A673 (cell line): ENCODE measurements at regions not wholly inside any gene's neighbourhood (a gene's known extent, or its start where the extent isn't known, plus 50 kb on each side); places are given as distances from the start of the nearest gene placed in this dataset.

Experiments used
- BruUV-seq: library from RNA; stranded (reverse); fragments of 400-500 nt; replicated peaks from 2 replicates; lab custom pipeline; 2021; lab: Mats Ljungman, UMichigan
- CTCF ChIA-PET: fragments of 300-600 bp; sonication (Branson Sonifier 250); formaldehyde crosslinking; loops from one replicate; lab custom pipeline; 2022; ENCODE audit warnings: antibody characterized with exemption; lab: Charles Lee
- POLR2A ChIA-PET: fragments of 300-600 bp; sonication (Branson Sonifier 250); formaldehyde crosslinking; loops from one replicate; lab custom pipeline; 2022; ENCODE audit warnings: antibody characterized with exemption; ENCODE audit not compliant: low non-redundant PET; lab: Charles Lee
- DNase-seq: peaks from one replicate; pipeline ENCODE4 v3.0.0-alpha.2; 2015; ENCODE audit warnings: low spot score
- H3K27ac ChIP-seq: fragments of 200-600 bp; sonication (generic); 2 replicates; pipeline ENCODE4 v1.5.1; 2016; ENCODE audit warnings: mixed run types, low read depth, mild to moderate bottlenecking, mixed read lengths, antibody characterized with exemption, low read length; ENCODE audit not compliant: poor library complexity, severe bottlenecking
- H3K27me3 ChIP-seq: fragments of 200-600 bp; sonication (generic); replicated peaks from 2 replicates; pipeline ENCODE4 v1.6.1; 2017; ENCODE audit warnings: mixed run types, low read depth, mild to moderate bottlenecking, mixed read lengths, antibody characterized with exemption, low read length; ENCODE audit not compliant: insufficient read depth, poor library complexity
- H3K36me3 ChIP-seq: fragments of 200-600 bp; sonication (generic); 2 replicates; pipeline ENCODE4 v1.6.1; 2016; ENCODE audit warnings: mixed run types, mild to moderate bottlenecking, mixed read lengths, antibody characterized with exemption, low read length; ENCODE audit not compliant: insufficient read depth, poor library complexity, severe bottlenecking
- H3K4me1 ChIP-seq: fragments of 200-600 bp; sonication (generic); 2 replicates; pipeline ENCODE4 v1.6.1; 2017; ENCODE audit warnings: mixed run types, mild to moderate bottlenecking, mixed read lengths, antibody characterized with exemption, low read length; ENCODE audit not compliant: insufficient read depth, poor library complexity, severe bottlenecking
- H3K4me3 ChIP-seq: fragments of 200-600 bp; sonication (generic); 2 replicates; pipeline ENCODE4 v1.5.1; 2016; ENCODE audit warnings: low read depth, mixed run types, mild to moderate bottlenecking, mixed read lengths, low read length; ENCODE audit not compliant: poor library complexity, severe bottlenecking
- H3K9me3 ChIP-seq: fragments of 200-600 bp; sonication (generic); 2 replicates; pipeline ENCODE4 v1.6.1; 2016; ENCODE audit warnings: mixed run types, low read depth, mild to moderate bottlenecking, mixed read lengths, antibody characterized with exemption, low read length; ENCODE audit not compliant: poor library complexity, severe bottlenecking
- EZH2 ChIP-seq: fragments of 200-600 bp; sonication (generic); IDR thresholded peaks from 2 replicates; pipeline ENCODE4 v1.6.1; 2017; ENCODE audit warnings: borderline replicate concordance, low read depth, mild to moderate bottlenecking, mixed read lengths, antibody characterized with exemption, low read length; ENCODE audit not compliant: poor library complexity, severe bottlenecking
- intact Hi-C: fragments of 100-400 bp; cut with micrococcal nuclease; formaldehyde crosslinking; loops from one replicate; pipeline ENCODE4 v1.10.0; 2022; ENCODE audit not compliant: unreplicated experiment
- TF ChIP-seq, protein P1 (sequence below): fragments of 300-800, 200-600 bp; sonication (generic); conservative IDR thresholded peaks from 2 replicates; pipeline ENCODE4 v1.5.1; 2017; ENCODE audit warnings: low read depth, mild to moderate bottlenecking, antibody characterized with exemption, low read length, moderate library complexity, mixed read lengths

- no peak for DNase-seq
- no peak overlapping the region for H3K4me3 ChIP-seq
- H3K9me3 ChIP-seq: no peaks in the 10 kb centered on the region
- H3K27me3 ChIP-seq: peaks cover 100% of the 10 kb centered on the region
- no peak for TF ChIP-seq EZH2
- TF ChIP-seq, protein P1, sequence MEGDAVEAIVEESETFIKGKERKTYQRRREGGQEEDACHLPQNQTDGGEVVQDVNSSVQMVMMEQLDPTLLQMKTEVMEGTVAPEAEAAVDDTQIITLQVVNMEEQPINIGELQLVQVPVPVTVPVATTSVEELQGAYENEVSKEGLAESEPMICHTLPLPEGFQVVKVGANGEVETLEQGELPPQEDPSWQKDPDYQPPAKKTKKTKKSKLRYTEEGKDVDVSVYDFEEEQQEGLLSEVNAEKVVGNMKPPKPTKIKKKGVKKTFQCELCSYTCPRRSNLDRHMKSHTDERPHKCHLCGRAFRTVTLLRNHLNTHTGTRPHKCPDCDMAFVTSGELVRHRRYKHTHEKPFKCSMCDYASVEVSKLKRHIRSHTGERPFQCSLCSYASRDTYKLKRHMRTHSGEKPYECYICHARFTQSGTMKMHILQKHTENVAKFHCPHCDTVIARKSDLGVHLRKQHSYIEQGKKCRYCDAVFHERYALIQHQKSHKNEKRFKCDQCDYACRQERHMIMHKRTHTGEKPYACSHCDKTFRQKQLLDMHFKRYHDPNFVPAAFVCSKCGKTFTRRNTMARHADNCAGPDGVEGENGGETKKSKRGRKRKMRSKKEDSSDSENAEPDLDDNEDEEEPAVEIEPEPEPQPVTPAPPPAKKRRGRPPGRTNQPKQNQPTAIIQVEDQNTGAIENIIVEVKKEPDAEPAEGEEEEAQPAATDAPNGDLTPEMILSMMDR: no peak
- no TSS peak for BruUV-seq
- H3K27ac ChIP-seq: no peak overlapping the region
- CTCF ChIA-PET: no interaction called here
- POLR2A ChIA-PET: no interaction called here
- H3K4me1 ChIP-seq: no peaks in the 10 kb centered on the region
- intact Hi-C loops: no loop called here
- no peaks in the 10 kb centered on the region for H3K36me3 ChIP-seq
Measured at GRCh38 chr17:79258041-79258440, 183.4 kb downstream of the ENGASE start.

GRCh38 chr17:79255926-79256585 is 181.4 kb downstream of the ENGASE start:
- ChIA-PET POLR2A (no interaction called here), CTCF (interaction anchor here (0.6 kb wide), 1 partner anchor 158 kb away, joined by 7 read pairs; no protein-coding TSS in a partner anchor)
- DNase-seq: no peak

GRCh38 chr17:79255456-79255855 is 180.8 kb downstream of the ENGASE start:
- H3K4me1 ChIP-seq: no peaks in the 10 kb centered on the region

More at GRCh38 chr17:79255926-79256585, 181.4 kb downstream of the ENGASE start:
- Histone ChIP-seq H3K9me3 (no peaks in the 10 kb centered on the region), H3K4me1 (no peaks in the 10 kb centered on the region), H3K27ac (no peak overlapping the region), H3K27me3 (peaks cover 100% of the 10 kb centered on the region), H3K36me3 (no peaks in the 10 kb centered on the region), H3K4me3 (no peak overlapping the region)
- no TSS peak for BruUV-seq
- TF ChIP-seq, protein P1: no peak
- no peak for TF ChIP-seq EZH2
- intact Hi-C loops: no loop called here

More at GRCh38 chr17:79255456-79255855, 180.8 kb downstream of the ENGASE start:
- BruUV-seq: no TSS peak
- ChIA-PET CTCF (interaction anchor here (0.6 kb wide), 1 partner anchor 158 kb away, joined by 7 read pairs; no protein-coding TSS in a partner anchor), POLR2A (no interaction called here)
- H3K27me3 ChIP-seq: peaks cover 100% of the 10 kb centered on the region
- H3K27ac ChIP-seq: no peak overlapping the region
- TF ChIP-seq, protein P1: no peak
- no peak for TF ChIP-seq EZH2
- intact Hi-C loops: no loop called here
- no peak overlapping the region for H3K4me3 ChIP-seq
- no peaks in the 10 kb centered on the region for H3K9me3 ChIP-seq
- H3K36me3 ChIP-seq: no peaks in the 10 kb centered on the region
- DNase-seq: no peak
